ENCODE measurements at regions not wholly inside any gene's neighbourhood (a gene's known extent, or its start where the extent isn't known, plus 50 kb on each side); places are given as distances from the start of the nearest gene placed in this dataset.

DNA sequence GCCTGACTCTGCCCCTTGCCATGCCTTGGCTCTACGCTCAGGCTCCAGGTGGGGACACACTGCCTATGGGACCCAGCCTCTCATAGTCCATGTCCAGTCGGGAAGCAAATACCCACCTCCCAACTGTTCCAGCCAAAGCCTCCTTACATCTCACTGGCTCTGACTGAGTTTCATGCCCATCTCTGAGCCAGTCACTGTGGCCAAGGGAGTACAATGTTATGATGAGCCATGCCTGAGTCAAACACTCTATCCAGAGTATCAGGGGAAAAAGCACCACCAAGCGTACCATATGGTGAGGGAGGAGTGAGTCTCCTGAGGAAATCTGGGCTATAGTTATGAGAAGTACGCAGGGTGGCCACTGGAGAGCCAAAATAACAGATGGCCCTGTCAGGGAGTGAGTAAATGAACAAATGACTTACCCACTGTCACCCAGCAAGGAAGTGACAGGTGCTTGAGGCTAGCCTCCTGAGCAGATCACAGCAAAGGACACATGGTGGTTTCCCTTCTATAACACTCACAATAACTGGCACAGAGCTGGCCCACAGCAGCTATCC is 236.6 kb upstream of the GJB5 start:
- H3K27me3 ChIP-seq (ENCODE audit: insufficient read depth in 3 of 3, low read length in 2 of 3), result no peaks in the 10 kb centered on the region
- no peak overlapping the region for H3K27ac ChIP-seq
- H3K4me3 ChIP-seq, result no peak overlapping the region
- WGBS, 3 donors, result 56 to 64% (median 63%) methylated on average over 4 of the region's 4 CpGs
- TF ChIP-seq, protein P1, sequence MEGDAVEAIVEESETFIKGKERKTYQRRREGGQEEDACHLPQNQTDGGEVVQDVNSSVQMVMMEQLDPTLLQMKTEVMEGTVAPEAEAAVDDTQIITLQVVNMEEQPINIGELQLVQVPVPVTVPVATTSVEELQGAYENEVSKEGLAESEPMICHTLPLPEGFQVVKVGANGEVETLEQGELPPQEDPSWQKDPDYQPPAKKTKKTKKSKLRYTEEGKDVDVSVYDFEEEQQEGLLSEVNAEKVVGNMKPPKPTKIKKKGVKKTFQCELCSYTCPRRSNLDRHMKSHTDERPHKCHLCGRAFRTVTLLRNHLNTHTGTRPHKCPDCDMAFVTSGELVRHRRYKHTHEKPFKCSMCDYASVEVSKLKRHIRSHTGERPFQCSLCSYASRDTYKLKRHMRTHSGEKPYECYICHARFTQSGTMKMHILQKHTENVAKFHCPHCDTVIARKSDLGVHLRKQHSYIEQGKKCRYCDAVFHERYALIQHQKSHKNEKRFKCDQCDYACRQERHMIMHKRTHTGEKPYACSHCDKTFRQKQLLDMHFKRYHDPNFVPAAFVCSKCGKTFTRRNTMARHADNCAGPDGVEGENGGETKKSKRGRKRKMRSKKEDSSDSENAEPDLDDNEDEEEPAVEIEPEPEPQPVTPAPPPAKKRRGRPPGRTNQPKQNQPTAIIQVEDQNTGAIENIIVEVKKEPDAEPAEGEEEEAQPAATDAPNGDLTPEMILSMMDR (IDR thresholded peaks at IDR 0.05), result no peak
- intact Hi-C loops (cut with DNase I), result no loop called here
- no peaks in the 10 kb centered on the region for H3K36me3 ChIP-seq (ENCODE audit: insufficient read depth in 1 of 2, low read depth in 1 of 2)
- H3K9me3 ChIP-seq, result peaks cover 3% of the 10 kb centered on the region
- DNase-seq (no peak), ATAC-seq (no peak)
- no peaks in the 10 kb centered on the region for H3K4me1 ChIP-seq

DNA sequence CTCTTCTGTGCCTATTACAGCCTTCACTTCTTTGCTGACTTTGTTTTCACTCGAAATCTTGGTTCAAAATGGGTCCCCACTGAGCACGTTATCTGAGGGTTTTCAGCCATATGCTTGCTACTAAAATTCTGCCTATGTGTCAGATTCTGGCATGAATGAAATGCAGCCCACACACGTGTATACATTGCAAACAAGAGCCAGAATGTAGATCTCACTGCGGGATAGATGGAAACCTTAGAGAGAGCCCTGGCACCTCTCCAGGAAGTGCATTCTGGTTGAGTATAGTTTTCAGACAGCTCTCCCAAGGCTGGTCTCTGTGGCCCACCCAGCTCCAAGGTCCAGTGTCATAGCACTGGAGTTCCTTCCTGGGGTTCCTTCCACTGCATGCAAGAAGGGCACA is 234.7 kb upstream of the GJB5 start:
- TF ChIP-seq, protein P1 (IDR thresholded peaks at IDR 0.05), result no peak
- no peak for ATAC-seq
- Histone ChIP-seq H3K4me1 (no peaks in the 10 kb centered on the region), H3K27me3 (ENCODE audit: insufficient read depth in 3 of 3, low read length in 2 of 3) (peaks cover 0 to 6% (median 1%) of the 10 kb centered on the region in 3 donors), H3K36me3 (ENCODE audit: insufficient read depth in 1 of 2, low read depth in 1 of 2) (no peaks in the 10 kb centered on the region), H3K9me3 (peaks cover 3% of the 10 kb centered on the region), H3K4me3 (no peak overlapping the region), H3K27ac (no peak overlapping the region)
- WGBS, 3 donors, result 16 to 27% (median 22%) methylated on average over 4 of the region's 4 CpGs
- intact Hi-C loops (cut with DNase I), result no loop called here
- DNase-seq, result no peak

DNA sequence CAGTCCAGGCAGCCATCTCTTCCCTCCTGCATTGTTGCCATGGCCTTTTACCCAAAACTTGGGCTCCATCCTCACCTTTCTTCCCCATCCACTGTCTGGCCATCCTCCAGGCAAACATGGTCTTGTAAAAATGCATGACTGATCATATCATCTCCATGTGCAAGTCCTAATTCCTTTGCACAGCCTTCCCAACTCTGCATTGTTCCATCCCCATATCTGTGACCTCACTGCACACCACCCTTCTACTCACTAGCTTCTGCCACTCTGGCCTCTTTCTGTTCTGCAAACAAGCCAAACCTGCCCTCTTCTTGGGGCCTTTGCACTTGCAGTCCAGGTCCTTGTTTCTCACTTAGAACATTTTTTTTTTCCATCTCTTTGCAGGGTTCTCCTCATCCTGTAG is 230.1 kb upstream of the GJB5 start:
- intact Hi-C loops (cut with DNase I), result no loop called here
- Histone ChIP-seq H3K4me3 (no peak overlapping the region), H3K27ac (no peak overlapping the region), H3K27me3 (ENCODE audit: insufficient read depth in 3 of 3, low read length in 2 of 3) (peaks cover 0 to 7% (median 1%) of the 10 kb centered on the region in 3 donors), H3K4me1 (no peaks in the 10 kb centered on the region), H3K36me3 (ENCODE audit: insufficient read depth in 1 of 2, low read depth in 1 of 2) (no peaks in the 10 kb centered on the region), H3K9me3 (no peaks in the 10 kb centered on the region)
- DNase-seq (no peak), ATAC-seq (no peak)
- TF ChIP-seq, protein P1 (IDR thresholded peaks at IDR 0.05), result no peak

DNA sequence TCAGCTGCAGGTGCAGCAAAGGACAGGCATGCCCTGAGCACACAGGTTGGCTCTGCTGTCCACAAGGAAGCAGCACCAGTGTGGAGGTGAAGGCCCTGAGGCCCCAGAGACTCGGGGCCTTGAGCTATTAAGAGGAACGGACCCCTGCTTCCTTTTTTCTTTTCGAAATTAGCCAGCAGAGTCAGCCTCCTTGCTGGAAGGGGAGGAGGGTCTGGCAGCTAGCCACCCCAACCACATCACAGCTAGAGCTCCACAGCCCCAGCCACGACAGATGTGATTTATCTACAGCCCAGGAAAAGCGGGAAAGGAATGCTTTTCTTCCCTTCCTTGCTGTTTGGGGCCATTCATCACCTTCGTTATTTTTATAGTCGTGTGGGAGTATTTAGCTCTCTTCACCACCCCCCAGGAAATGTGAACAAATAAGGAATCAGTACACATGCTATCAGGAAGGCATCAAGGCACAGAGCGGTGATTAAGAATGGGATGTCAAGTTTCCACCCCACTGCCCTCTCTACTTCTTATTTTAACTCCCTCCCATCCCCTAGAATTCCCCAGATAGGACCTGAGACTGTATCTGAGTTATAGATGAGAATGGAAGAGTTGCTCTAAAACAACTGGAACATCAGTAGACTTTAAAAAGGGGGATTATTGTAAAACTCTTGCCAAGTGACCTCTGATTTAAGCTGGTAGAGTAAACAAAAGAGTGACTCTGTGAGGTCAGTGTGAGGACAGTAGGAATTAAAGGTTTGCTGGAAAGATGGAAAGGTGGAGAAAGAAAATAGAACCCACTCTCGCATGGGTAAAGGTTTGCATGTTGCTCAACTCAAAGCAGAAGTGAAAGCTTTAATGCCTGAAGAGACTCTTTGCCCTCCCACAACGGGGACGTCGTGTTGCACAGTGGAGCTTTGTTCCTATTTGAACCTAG is 224.7 kb upstream of the GJB5 start:
- H3K27ac ChIP-seq, result no peak overlapping the region
- no peaks in the 10 kb centered on the region for H3K4me1 ChIP-seq
- WGBS, 3 donors, result 14 to 19% (median 15%) methylated on average over 12 of the region's 12 CpGs
- H3K9me3 ChIP-seq, result no peaks in the 10 kb centered on the region
- H3K36me3 ChIP-seq (ENCODE audit: insufficient read depth in 1 of 2, low read depth in 1 of 2), result no peaks in the 10 kb centered on the region
- DNase-seq, result no peak
- H3K4me3 ChIP-seq, result no peak overlapping the region
- ATAC-seq, result no peak
- intact Hi-C loops (cut with DNase I), result no loop called here
- peaks cover 3 to 4% (median 4%) of the 10 kb centered on the region in 3 donors for H3K27me3 ChIP-seq (ENCODE audit: insufficient read depth in 3 of 3, low read length in 2 of 3)
- TF ChIP-seq, protein P1 (IDR thresholded peaks at IDR 0.05), result no peak
